ENCODE measurements at regions not wholly inside any gene's neighbourhood (a gene's known extent, or its start where the extent isn't known, plus 50 kb on each side); places are given as distances from the start of the nearest gene placed in this dataset.

DNA sequence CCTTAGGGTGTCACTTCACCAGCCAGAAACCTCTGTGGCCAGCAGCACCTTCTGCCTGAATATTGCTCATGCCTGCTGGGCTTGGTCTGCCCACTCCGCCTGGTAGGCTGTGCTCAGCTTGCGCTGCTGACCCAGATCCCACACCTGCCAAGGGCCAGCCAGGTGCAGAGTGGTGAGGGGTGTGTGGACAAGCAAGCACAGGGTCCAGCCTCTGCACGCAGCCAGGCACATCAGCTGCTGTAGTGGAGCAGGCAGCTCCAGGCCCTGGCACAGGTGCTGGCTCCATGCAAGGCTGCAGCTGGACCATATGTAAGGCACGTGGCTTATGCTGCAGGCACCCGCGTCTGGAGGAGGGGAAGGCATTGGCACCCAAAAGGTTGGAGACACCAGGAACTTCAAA is 567.4 kb downstream of the INHBA start:
- Histone ChIP-seq H3K9me3 (replicated peaks; ENCODE audit: control insufficient read depth, low read depth, low read length) (no peaks in the 10 kb centered on the region), H3K4me3 (ENCODE audit: low read length) (no peak overlapping the region), H3K36me3 (ENCODE audit: control insufficient read depth, insufficient read depth, low read length) (no peaks in the 10 kb centered on the region), H3K4me1 (ENCODE audit: control insufficient read depth, insufficient read depth, low read length) (no peaks in the 10 kb centered on the region), H3K27ac (ENCODE audit: low read length) (no peak overlapping the region), H3K27me3 (ENCODE audit: control insufficient read depth, insufficient read depth, low read length) (no peaks in the 10 kb centered on the region)
- no peak for DNase-seq
- WGBS (ENCODE audit: insufficient coverage): 92% methylated on average over 6 of the region's 6 CpGs

DNA sequence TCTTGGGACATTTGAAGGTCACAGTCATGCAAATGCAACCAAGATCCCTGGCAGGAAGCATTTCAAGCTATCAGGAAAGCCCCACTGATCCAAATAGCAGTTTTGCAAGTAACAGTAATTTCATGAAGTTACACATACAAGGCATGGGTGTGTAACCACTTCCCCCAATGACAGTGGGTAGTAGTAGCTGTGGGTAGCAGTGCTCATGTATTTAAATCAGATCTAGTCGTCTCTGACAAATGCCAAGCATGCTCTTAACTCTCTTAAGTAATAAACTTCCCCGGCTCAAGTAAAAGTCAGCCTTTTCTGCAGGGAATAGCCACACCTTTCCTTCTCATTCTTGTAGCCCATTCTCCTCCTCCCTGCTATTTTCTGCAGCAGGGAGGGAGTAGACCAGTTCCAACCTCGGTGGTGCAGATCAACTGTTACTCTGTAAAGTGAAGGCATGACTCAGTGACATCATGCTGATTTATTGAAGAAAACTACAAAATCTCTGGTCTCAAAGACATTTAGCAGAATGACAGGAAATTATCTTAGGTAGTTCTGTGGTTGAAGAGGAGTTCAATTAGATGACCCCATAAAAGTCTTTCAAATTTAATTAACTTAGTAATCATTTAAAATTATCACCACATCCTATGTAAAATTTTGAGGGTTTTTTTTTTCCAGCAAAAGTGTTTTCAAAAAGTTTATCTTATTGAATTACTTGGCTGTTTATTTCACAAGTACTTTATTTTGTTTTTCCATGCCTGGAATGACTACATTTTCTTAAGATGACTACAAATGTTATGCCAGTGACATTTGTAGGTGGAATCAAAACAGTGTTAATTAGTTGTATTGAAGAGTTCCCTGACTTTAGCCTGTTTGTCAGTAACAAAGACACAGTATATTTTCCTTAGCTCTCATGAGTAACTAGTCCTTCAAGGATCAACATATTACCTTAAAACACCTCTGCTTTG is 568.3 kb downstream of the INHBA start:
- no CpG with 5 or more reads among the region's 3 CpGs for WGBS (ENCODE audit: insufficient coverage)
- H3K4me1 ChIP-seq (ENCODE audit: control insufficient read depth, insufficient read depth, low read length): no peaks in the 10 kb centered on the region
- no peak overlapping the region for H3K4me3 ChIP-seq (ENCODE audit: low read length)
- DNase-seq: no peak
- no peaks in the 10 kb centered on the region for H3K27me3 ChIP-seq (ENCODE audit: control insufficient read depth, insufficient read depth, low read length)
- no peak overlapping the region for H3K27ac ChIP-seq (ENCODE audit: low read length)
- no peaks in the 10 kb centered on the region for H3K36me3 ChIP-seq (ENCODE audit: control insufficient read depth, insufficient read depth, low read length)
- no peaks in the 10 kb centered on the region for H3K9me3 ChIP-seq (replicated peaks; ENCODE audit: control insufficient read depth, low read depth, low read length)

- Histone ChIP-seq H3K4me3 (ENCODE audit: low read length) (no peak overlapping the region), H3K27me3 (ENCODE audit: control insufficient read depth, insufficient read depth, low read length) (no peaks in the 10 kb centered on the region), H3K27ac (ENCODE audit: low read length) (no peak overlapping the region), H3K36me3 (ENCODE audit: control insufficient read depth, insufficient read depth, low read length) (no peaks in the 10 kb centered on the region), H3K4me1 (ENCODE audit: control insufficient read depth, insufficient read depth, low read length) (no peaks in the 10 kb centered on the region), H3K9me3 (replicated peaks; ENCODE audit: control insufficient read depth, low read depth, low read length) (no peaks in the 10 kb centered on the region)
- no peak for DNase-seq
- WGBS (ENCODE audit: insufficient coverage): 51% methylated on average over 8 of the region's 10 CpGs
These were observed 569.1 kb downstream of the INHBA start for GRCh38 chr7:41133690-41134299.

GRCh38 chr7:41131956-41132355 is 570.9 kb downstream of the INHBA start:
- Histone ChIP-seq H3K9me3 (replicated peaks; ENCODE audit: control insufficient read depth, low read depth, low read length) (no peaks in the 10 kb centered on the region), H3K27me3 (ENCODE audit: control insufficient read depth, insufficient read depth, low read length) (no peaks in the 10 kb centered on the region), H3K27ac (ENCODE audit: low read length) (no peak overlapping the region), H3K4me1 (ENCODE audit: control insufficient read depth, insufficient read depth, low read length) (no peaks in the 10 kb centered on the region), H3K4me3 (ENCODE audit: low read length) (no peak overlapping the region), H3K36me3 (ENCODE audit: control insufficient read depth, insufficient read depth, low read length) (no peaks in the 10 kb centered on the region)
- 40% methylated on average over 1 of the region's 6 CpGs for WGBS (ENCODE audit: insufficient coverage)
- DNase-seq: no peak

DNA sequence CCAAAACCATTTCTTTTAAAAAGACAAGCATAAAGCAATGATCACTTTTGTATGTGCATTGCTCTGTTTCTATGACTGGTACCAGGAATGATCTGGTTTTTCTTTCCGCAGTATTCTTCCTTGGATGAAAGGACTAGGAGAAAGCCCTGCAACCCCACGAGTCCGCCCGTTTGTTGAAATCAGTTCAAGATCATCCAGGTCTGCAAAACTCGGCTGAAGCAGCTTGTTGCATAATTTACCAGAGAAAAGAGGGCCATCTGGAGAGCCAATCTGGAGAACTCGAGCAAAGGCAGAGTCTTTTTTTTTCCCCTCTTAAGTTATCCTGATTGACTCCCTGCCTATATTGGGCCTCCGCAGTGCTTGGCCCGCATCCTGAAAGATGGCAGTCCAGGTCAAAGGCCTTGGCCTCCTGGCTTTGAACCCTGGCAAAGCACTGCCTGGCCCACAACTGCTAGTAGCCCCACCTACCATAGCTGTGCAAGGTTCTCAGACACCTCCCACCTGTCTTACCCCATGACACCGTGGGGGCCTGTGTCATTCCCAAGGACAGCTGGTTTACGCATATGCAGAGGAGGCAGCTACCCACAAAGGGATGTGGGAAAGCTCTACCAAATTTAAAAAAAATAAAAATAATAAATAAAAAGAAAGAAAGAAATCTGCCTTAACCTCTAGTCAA is 572.2 kb downstream of the INHBA start:
- no peak overlapping the region for H3K4me3 ChIP-seq (ENCODE audit: low read length)
- H3K4me1 ChIP-seq (ENCODE audit: control insufficient read depth, insufficient read depth, low read length): no peaks in the 10 kb centered on the region
- H3K9me3 ChIP-seq (replicated peaks; ENCODE audit: control insufficient read depth, low read depth, low read length): no peaks in the 10 kb centered on the region
- no peaks in the 10 kb centered on the region for H3K27me3 ChIP-seq (ENCODE audit: control insufficient read depth, insufficient read depth, low read length)
- peak; percentile 67 for DNase-seq
- WGBS (ENCODE audit: insufficient coverage): 34% methylated on average over 8 of the region's 10 CpGs
- no peaks in the 10 kb centered on the region for H3K36me3 ChIP-seq (ENCODE audit: control insufficient read depth, insufficient read depth, low read length)
- no peak overlapping the region for H3K27ac ChIP-seq (ENCODE audit: low read length)

DNA sequence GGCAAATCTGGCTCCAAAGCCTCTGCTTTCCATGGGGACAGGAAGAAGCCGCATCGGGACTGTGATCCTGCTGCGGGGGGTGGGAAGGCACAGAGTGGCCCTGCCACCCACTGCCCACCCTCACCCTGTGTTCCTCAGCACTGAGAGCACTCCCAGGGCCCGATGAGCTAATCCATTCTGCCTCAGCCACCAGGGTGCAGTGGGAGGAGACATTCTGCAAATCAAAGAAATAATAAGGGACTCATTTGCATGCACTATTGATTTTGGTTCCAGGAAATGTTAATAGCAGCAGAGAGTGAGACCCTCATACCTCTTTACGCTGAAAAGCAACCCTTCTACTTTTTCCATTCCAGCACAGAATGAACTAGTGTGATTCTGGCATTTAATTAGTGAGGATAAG is 572.8 kb downstream of the INHBA start:
- Histone ChIP-seq H3K27ac (ENCODE audit: low read length) (no peak overlapping the region), H3K9me3 (replicated peaks; ENCODE audit: control insufficient read depth, low read depth, low read length) (no peaks in the 10 kb centered on the region), H3K4me3 (ENCODE audit: low read length) (no peak overlapping the region), H3K4me1 (ENCODE audit: control insufficient read depth, insufficient read depth, low read length) (no peaks in the 10 kb centered on the region), H3K36me3 (ENCODE audit: control insufficient read depth, insufficient read depth, low read length) (no peaks in the 10 kb centered on the region), H3K27me3 (ENCODE audit: control insufficient read depth, insufficient read depth, low read length) (no peaks in the 10 kb centered on the region)
- no peak for DNase-seq
- WGBS (ENCODE audit: insufficient coverage): no CpG with 5 or more reads among the region's 5 CpGs

DNA sequence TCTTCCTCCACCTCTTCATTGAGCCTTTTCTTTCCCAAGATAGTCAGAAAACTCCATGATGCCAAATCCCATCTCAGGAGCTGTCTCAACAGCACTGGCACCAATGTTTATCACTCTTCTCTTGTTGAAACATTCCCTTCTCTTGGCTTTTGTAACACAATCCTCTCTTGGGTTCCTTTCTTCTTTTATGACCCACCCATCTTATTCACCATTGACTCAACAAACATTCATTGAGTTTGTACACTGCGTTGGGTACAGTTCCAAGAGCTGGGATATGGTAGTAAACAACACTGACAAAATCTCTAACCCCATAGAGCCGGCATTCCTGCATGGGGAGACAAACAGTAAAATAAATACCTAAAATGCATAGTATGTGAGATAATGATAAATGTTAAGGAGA is 577.5 kb downstream of the INHBA start:
- Histone ChIP-seq H3K36me3 (ENCODE audit: control insufficient read depth, insufficient read depth, low read length) (no peaks in the 10 kb centered on the region), H3K4me1 (ENCODE audit: control insufficient read depth, insufficient read depth, low read length) (no peaks in the 10 kb centered on the region), H3K27me3 (ENCODE audit: control insufficient read depth, insufficient read depth, low read length) (no peaks in the 10 kb centered on the region), H3K9me3 (replicated peaks; ENCODE audit: control insufficient read depth, low read depth, low read length) (no peaks in the 10 kb centered on the region), H3K4me3 (ENCODE audit: low read length) (no peak overlapping the region), H3K27ac (ENCODE audit: low read length) (no peak overlapping the region)
- no CpG with 5 or more reads among the region's 2 CpGs for WGBS (ENCODE audit: insufficient coverage)
- DNase-seq: no peak

DNA sequence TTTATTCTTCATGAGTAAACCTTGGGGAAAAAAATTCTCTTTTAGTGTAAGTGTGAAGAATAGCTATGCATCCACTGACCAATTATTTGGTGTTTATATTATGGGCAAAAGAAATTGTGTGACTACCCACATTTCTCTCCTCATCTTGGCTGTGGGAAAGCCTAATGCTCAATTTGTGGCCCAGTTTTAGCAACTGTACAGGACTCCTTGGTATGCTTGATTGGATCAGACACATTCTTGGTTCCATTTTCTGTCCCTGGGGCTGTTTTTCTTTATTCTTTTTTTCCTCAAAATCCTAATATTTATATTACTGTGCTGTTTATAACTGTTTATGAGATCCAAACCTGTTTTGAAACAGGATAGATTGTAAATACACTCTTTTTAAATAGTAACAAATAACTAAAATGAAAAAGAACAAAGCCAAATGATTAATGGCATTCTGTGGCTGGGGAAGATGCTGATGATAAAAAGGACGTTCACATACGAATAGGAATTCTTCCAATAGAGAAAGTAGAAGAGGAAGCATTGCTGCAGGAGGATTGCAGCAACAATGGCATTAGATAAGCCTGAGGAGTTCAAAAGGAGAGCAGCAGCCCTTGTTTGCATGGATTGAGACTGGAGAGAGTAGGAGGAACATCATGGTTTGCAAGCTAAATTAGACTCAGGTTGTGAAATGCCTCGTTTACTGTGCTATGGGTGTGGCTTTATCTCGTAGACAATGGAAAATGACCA is 580.5 kb downstream of the INHBA start:
- no peaks in the 10 kb centered on the region for H3K9me3 ChIP-seq (replicated peaks; ENCODE audit: control insufficient read depth, low read depth, low read length)
- no peaks in the 10 kb centered on the region for H3K4me1 ChIP-seq (ENCODE audit: control insufficient read depth, insufficient read depth, low read length)
- no peaks in the 10 kb centered on the region for H3K36me3 ChIP-seq (ENCODE audit: control insufficient read depth, insufficient read depth, low read length)
- 49% methylated on average over 3 of the region's 4 CpGs for WGBS (ENCODE audit: insufficient coverage)
- H3K27me3 ChIP-seq (ENCODE audit: control insufficient read depth, insufficient read depth, low read length): no peaks in the 10 kb centered on the region
- DNase-seq: no peak
- no peak overlapping the region for H3K27ac ChIP-seq (ENCODE audit: low read length)
- H3K4me3 ChIP-seq (ENCODE audit: low read length): no peak overlapping the region

DNA sequence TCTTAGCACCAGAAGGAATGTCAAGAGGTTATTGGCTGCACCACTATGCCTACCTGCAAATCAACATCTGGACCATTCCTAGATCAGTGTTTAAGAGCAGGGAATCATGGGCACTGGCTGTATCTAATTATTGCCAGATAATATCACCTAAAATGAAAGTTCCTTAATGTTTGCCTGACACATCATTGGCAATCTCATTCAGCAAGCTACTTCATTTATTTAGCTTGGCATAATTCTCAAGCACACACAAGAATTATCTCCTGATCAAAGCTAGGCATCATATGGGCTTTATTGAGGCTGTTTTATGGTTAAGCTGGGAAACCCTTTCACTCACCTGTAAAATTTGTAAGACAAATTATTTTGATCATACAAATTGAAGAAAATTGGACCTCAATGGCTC is 581.7 kb downstream of the INHBA start:
- Histone ChIP-seq H3K27me3 (ENCODE audit: control insufficient read depth, insufficient read depth, low read length) (no peaks in the 10 kb centered on the region), H3K4me1 (ENCODE audit: control insufficient read depth, insufficient read depth, low read length) (no peaks in the 10 kb centered on the region), H3K36me3 (ENCODE audit: control insufficient read depth, insufficient read depth, low read length) (no peaks in the 10 kb centered on the region), H3K27ac (ENCODE audit: low read length) (no peak overlapping the region), H3K9me3 (replicated peaks; ENCODE audit: control insufficient read depth, low read depth, low read length) (no peaks in the 10 kb centered on the region), H3K4me3 (ENCODE audit: low read length) (no peak overlapping the region)
- no peak for DNase-seq

- Histone ChIP-seq H3K36me3 (ENCODE audit: control insufficient read depth, insufficient read depth, low read length) (no peaks in the 10 kb centered on the region), H3K27ac (ENCODE audit: low read length) (no peak overlapping the region), H3K4me3 (ENCODE audit: low read length) (no peak overlapping the region), H3K4me1 (ENCODE audit: control insufficient read depth, insufficient read depth, low read length) (no peaks in the 10 kb centered on the region), H3K9me3 (replicated peaks; ENCODE audit: control insufficient read depth, low read depth, low read length) (no peaks in the 10 kb centered on the region), H3K27me3 (ENCODE audit: control insufficient read depth, insufficient read depth, low read length) (no peaks in the 10 kb centered on the region)
- no peak for DNase-seq
- no CpG with 5 or more reads among the region's 4 CpGs for WGBS (ENCODE audit: insufficient coverage)
These were observed 584.4 kb downstream of the INHBA start for GRCh38 chr7:41118486-41118885.

Measured in muscle of leg (tissue), 3 donors.